AG04450 (cell line): ENCODE measurements at regions not wholly inside any gene's neighbourhood (a gene's known extent, or its start where the extent isn't known, plus 50 kb on each side); places are given as distances from the start of the nearest gene placed in this dataset.

Experiments
- CTCF ChIA-PET: fragments of 300-600, 350-600 bp; formaldehyde crosslinking; extraction: SDS; loops from one replicate; lab custom pipeline; 2022; ENCODE audit warnings: antibody characterized with exemption, inconsistent platforms; lab: Charles Lee
- POLR2A ChIA-PET: fragments of 350-600 bp; formaldehyde crosslinking; extraction: SDS; loops from one replicate; lab custom pipeline; 2021; ENCODE audit warnings: antibody characterized with exemption, inconsistent platforms; lab: Yijun Ruan, JAX
- DNase-seq: peaks from one replicate; pipeline ENCODE4 v3.0.0-alpha.2; 2011; ENCODE audit warnings: low read depth, low spot score
- H3K27ac ChIP-seq: one replicate; pipeline ENCODE4 v1.5.1; 2012; ENCODE audit warnings: low read depth, low read length, control low read depth
- H3K27me3 ChIP-seq: one replicate; pipeline ENCODE4 v1.6.0; 2012; ENCODE audit warnings: low read length; ENCODE audit not compliant: control insufficient read depth, insufficient read depth
- H3K4me3 ChIP-seq: 2 replicates; pipeline ENCODE4 v1.5.1; 2011; ENCODE audit warnings: mild to moderate bottlenecking, low read depth, low read length, control low read depth
- H3K9me3 ChIP-seq: 2 replicates; pipeline ENCODE4 v1.5.1; 2012; ENCODE audit warnings: low read length; ENCODE audit not compliant: control insufficient read depth, insufficient read depth
- TF ChIP-seq, protein P1 (sequence below): IDR thresholded peaks from 2 replicates; pipeline ENCODE4 v1.5.1; 2011; ENCODE audit warnings: low read depth, low read length, control low read depth, inconsistent platforms

DNA sequence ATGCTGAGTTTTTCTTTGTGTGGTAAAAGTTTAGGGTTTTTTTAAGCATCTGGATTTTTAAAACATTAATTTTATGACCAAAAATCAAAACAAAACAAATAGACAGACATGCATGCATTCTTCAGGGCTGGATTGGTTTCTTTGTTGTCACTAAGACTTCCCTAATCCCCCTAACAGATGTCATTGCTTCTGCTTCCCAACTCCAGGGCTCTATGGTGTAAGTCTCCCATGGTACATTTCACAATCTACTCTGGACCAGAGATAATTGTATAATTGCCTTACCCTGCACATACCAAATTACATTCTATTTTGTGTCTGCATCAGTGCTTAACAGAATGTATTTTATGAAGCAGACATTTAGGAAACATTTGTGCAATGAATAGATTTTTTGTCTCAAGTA lies 529.1 kb upstream of the SMIM31 start:
- POLR2A ChIA-PET: no interaction called here

DNA sequence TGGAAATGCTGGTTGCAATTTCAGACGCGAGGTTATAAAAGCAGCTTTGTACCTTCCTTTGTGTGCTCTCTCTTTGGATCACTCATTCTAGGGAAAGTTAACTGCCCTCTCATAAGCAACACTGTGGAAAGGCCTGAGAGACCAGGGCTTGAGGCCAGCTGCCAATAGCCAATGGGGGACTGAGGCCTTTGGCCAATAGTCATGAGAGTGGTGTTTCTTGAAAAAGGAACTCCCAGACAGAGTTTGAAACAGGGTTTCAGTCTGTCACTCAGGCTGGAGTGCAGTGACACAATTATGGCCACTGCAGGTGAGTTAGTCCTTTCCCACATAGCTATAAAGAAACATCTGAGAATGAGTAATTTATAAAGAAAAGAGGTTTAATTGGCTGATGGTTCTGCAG lies 524.7 kb upstream of the SMIM31 start:
- TF ChIP-seq, protein P1, sequence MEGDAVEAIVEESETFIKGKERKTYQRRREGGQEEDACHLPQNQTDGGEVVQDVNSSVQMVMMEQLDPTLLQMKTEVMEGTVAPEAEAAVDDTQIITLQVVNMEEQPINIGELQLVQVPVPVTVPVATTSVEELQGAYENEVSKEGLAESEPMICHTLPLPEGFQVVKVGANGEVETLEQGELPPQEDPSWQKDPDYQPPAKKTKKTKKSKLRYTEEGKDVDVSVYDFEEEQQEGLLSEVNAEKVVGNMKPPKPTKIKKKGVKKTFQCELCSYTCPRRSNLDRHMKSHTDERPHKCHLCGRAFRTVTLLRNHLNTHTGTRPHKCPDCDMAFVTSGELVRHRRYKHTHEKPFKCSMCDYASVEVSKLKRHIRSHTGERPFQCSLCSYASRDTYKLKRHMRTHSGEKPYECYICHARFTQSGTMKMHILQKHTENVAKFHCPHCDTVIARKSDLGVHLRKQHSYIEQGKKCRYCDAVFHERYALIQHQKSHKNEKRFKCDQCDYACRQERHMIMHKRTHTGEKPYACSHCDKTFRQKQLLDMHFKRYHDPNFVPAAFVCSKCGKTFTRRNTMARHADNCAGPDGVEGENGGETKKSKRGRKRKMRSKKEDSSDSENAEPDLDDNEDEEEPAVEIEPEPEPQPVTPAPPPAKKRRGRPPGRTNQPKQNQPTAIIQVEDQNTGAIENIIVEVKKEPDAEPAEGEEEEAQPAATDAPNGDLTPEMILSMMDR: no peak
- CTCF ChIA-PET: no interaction called here
- no peak for DNase-seq
- Histone ChIP-seq H3K27ac (no peak overlapping the region), H3K27me3 (no peaks in the 10 kb centered on the region), H3K4me3 (no peak overlapping the region), H3K9me3 (no peaks in the 10 kb centered on the region)
- POLR2A ChIA-PET: no interaction called here

More for the DNA sequence above, 529.1 kb upstream of the SMIM31 start:
- CTCF ChIA-PET: no interaction called here
- no peaks in the 10 kb centered on the region for H3K9me3 ChIP-seq
- H3K27me3 ChIP-seq: no peaks in the 10 kb centered on the region
- no peak overlapping the region for H3K27ac ChIP-seq
- no peak for DNase-seq
- TF ChIP-seq, protein P1: no peak
- H3K4me3 ChIP-seq: no peak overlapping the region

GRCh38 chr4:164239433-164239832 lies 514.5 kb upstream of the SMIM31 start:
- H3K27ac ChIP-seq: no peak overlapping the region
- no peaks in the 10 kb centered on the region for H3K27me3 ChIP-seq
- CTCF ChIA-PET: no interaction called here
- no peak for DNase-seq
- no peak overlapping the region for H3K4me3 ChIP-seq
- POLR2A ChIA-PET: no interaction called here
- TF ChIP-seq, protein P1: no peak
- peaks cover 3% of the 10 kb centered on the region; the same call in 1 of the 2 replicates for H3K9me3 ChIP-seq

DNA sequence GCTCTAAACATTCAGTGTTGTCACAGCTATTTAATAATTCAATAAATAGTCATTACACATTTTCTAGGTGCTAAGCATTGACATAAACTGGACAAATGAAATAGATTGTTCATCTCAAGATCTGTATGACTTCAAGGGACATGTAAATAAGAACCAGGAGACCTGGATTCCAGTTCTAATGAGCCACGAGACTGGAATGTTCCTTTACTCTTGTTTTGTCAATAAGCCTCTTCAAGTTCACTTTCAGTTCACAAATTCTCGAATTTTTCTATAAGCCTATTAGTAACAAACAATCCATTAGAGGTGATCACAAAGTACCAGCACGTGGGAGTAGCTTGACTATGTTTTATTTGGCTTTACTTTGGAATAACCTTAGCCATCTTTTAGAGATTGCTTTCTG lies 514.0 kb upstream of the SMIM31 start:
- ChIA-PET CTCF (no interaction called here), POLR2A (no interaction called here)
- DNase-seq: no peak
- Histone ChIP-seq H3K9me3 (peaks cover 3% of the 10 kb centered on the region; the same call in 1 of the 2 replicates), H3K4me3 (no peak overlapping the region), H3K27ac (no peak overlapping the region), H3K27me3 (no peaks in the 10 kb centered on the region)
- TF ChIP-seq, protein P1: no peak

DNA sequence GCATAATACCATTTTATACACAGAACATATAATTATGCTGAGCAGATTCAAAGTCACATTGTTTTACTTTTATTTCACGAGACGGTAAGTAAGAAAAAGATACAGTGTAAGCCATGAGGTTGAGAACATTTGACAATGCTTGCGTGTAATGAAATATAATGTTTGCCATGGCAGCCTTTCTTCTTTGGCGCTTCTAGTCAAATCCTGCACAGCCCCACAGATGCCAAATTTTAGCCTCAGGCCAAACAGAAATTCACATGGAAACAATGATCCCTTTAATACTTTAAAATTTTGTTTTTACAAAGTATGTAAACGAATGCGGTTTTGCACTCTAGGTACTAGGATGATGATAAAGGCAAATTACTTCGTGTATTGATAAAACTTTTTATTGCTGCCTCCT lies 502.7 kb upstream of the SMIM31 start:
- Histone ChIP-seq H3K27ac (no peak overlapping the region), H3K9me3 (no peaks in the 10 kb centered on the region), H3K4me3 (no peak overlapping the region), H3K27me3 (no peaks in the 10 kb centered on the region)
- no peak for DNase-seq
- CTCF ChIA-PET: no interaction called here
- TF ChIP-seq, protein P1: no peak
- POLR2A ChIA-PET: no interaction called here
